Right lobe of liver (tissue), 4 donors: ENCODE measurements at regions not wholly inside any gene's neighbourhood (a gene's known extent, or its start where the extent isn't known, plus 50 kb on each side); places are given as distances from the start of the nearest gene placed in this dataset.

Experiments used
- CTCF ChIP-seq, 4 donors: fragments of 200-600 bp in 3 of 4; fragments of 450-650 bp in 1 of 4; IDR thresholded peaks; one replicate each; pipeline versions ENCODE4 v1.5.1 to v1.8.0; 2016 to 2022; ENCODE audit warnings: antibody characterized with exemption in 4 of 4, mild to moderate bottlenecking in 2 of 4
- POLR2A ChIP-seq: fragments of 450-650 bp; IDR thresholded peaks from one replicate; pipeline ENCODE4 v1.6.1; 2017; ENCODE audit warnings: antibody characterized with exemption, mild to moderate bottlenecking
- donor health status: DM: no; HTN: no; CAD: no.
- donor health status: DM: no; HTN: no; CAD: no.
- donor health status: DM: no; HTN: yes; CAD: no.

- TF ChIP-seq CTCF (IDR thresholded peaks at IDR 0.05): no peak
- TF ChIP-seq POLR2A: no peak
Measured at GRCh38 chr4:30586850-30587249, 133.3 kb upstream of the PCDH7 start.
